Prostate gland (tissue), 2 donors: ENCODE measurements at regions not wholly inside any gene's neighbourhood (a gene's known extent, or its start where the extent isn't known, plus 50 kb on each side); places are given as distances from the start of the nearest gene placed in this dataset.

Experiments used
- DNase-seq: peaks from one replicate; pipeline ENCODE4 v3.0.0-alpha.2; 2019; ENCODE audit warnings: low spot score
- H3K27ac ChIP-seq, 2 donors: fragments of 200-600 bp; sonication (generic); 2 replicates each; pipeline ENCODE4 v1.5.1; 2017 to 2019
- H3K27me3 ChIP-seq: fragments of 200-600 bp; sonication (generic); replicated peaks from 2 replicates; pipeline ENCODE4 v1.5.1; 2019; ENCODE audit not compliant: insufficient read depth
- H3K36me3 ChIP-seq, 2 donors: fragments of 200-600 bp; sonication (generic); 1 replicate in 1 of 2; 2 replicates in 1 of 2; pipeline versions ENCODE4 v1.5.1 to v1.8.1; 2017 to 2019
- H3K4me1 ChIP-seq: fragments of 200-600 bp; sonication (generic); replicated peaks from 2 replicates; pipeline ENCODE4 v1.5.1; 2019
- H3K4me3 ChIP-seq, 2 donors: fragments of 200-600 bp; sonication (generic); 2 replicates each; pipeline ENCODE4 v1.5.1; 2017 to 2019
- H3K9me3 ChIP-seq: fragments of 200-600 bp; sonication (generic); 2 replicates; pipeline ENCODE4 v1.5.1; 2017
- CTCF ChIP-seq, 4 experiments: fragments of 200-600 bp in 2 of 4; fragments of 450-650 bp in 2 of 4; sonication (generic) in 2 of 4; IDR thresholded peaks; 1 replicate in 3 of 4; 2 replicates in 1 of 4; pipeline ENCODE4 v1.5.1; 2016 to 2019; ENCODE audit warnings: antibody characterized with exemption in 4 of 4, mild to moderate bottlenecking in 2 of 4, moderate library complexity in 2 of 4
- POLR2A ChIP-seq: fragments of 450-650 bp; IDR thresholded peaks from one replicate; pipeline ENCODE4 v1.6.1; 2016; ENCODE audit warnings: antibody characterized with exemption, mild to moderate bottlenecking
- POLR2AphosphoS5 ChIP-seq: sonication (generic); formaldehyde crosslinking; IDR thresholded peaks from one replicate; pipeline ENCODE4 v1.6.1; 2017; ENCODE audit warnings: antibody characterized with exemption
- WGBS: methylation state at CpG from one replicate; pipeline ENCODE4 v1.1.5; 2018; 5-methylcytosine and 5-hydroxymethylcytosine counted together
- intact Hi-C: fragments of 100-400 bp; cut with DNase I; formaldehyde crosslinking; loops from one replicate; pipeline ENCODE4 v1.14.2; 2022

- Histone ChIP-seq H3K27ac (no peak overlapping the region), H3K36me3 (no peaks in the 10 kb centered on the region), H3K27me3 (no peaks in the 10 kb centered on the region), H3K4me3 (no peak overlapping the region), H3K4me1 (no peaks in the 10 kb centered on the region), H3K9me3 (no peaks in the 10 kb centered on the region)
- TF ChIP-seq CTCF (IDR thresholded peaks at IDR 0.05) (no peak), POLR2A (no peak), POLR2AphosphoS5 (no peak)
- WGBS, result 89% methylated on average over 2 of the region's 2 CpGs
- no peak for DNase-seq
- intact Hi-C loops, result no loop called here
Observed at GRCh38 chr15:62491642-62492041, 326.6 kb upstream of the C2CD4B start.

GRCh38 chr15:62492900-62493299 lies 327.8 kb upstream of the C2CD4B start:
- no peak overlapping the region for H3K27ac ChIP-seq
- 75% methylated on average over 6 of the region's 6 CpGs for WGBS

DNA sequence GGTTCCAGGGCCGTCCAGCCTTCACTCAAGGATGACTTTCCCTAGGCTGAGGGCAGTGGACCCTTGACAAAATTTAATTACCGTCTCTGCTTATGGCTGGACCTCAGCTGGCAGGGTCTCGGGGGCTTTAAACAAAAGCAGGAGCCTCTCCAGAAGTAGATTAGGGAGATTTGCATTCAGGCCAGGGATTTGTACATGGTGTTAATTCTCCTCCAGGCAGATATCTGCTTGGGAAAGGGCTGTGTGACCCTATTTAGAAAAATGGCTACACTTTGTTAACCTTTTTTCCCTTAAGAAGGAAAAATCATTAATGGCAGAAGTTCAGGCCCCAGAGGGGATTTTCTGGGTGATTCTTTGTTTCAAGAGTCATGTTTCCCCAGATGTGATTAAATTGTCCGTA lies 329.1 kb upstream of the C2CD4B start:
- intact Hi-C loops, result no loop called here
- H3K4me3 ChIP-seq, result no peak overlapping the region
- H3K27me3 ChIP-seq, result no peaks in the 10 kb centered on the region
- DNase-seq, result no peak
- WGBS, result 85% methylated on average over 4 of the region's 4 CpGs
- H3K4me1 ChIP-seq, result no peaks in the 10 kb centered on the region
- no peak overlapping the region for H3K27ac ChIP-seq
- no peaks in the 10 kb centered on the region for H3K36me3 ChIP-seq
- no peak for TF ChIP-seq POLR2A
- no peak for TF ChIP-seq CTCF (IDR thresholded peaks at IDR 0.05)
- no peak for TF ChIP-seq POLR2AphosphoS5
- H3K9me3 ChIP-seq, result no peaks in the 10 kb centered on the region

More at GRCh38 chr15:62492900-62493299, 327.8 kb upstream of the C2CD4B start:
- no peaks in the 10 kb centered on the region for H3K27me3 ChIP-seq
- DNase-seq, result no peak
- no peak overlapping the region for H3K4me3 ChIP-seq
- no peaks in the 10 kb centered on the region for H3K36me3 ChIP-seq
- no peaks in the 10 kb centered on the region for H3K4me1 ChIP-seq
- H3K9me3 ChIP-seq, result no peaks in the 10 kb centered on the region
- intact Hi-C loops, result no loop called here
- TF ChIP-seq POLR2AphosphoS5 (no peak), POLR2A (no peak), CTCF (IDR thresholded peaks at IDR 0.05) (no peak)

GRCh38 chr15:62495670-62496614 lies 330.9 kb upstream of the C2CD4B start:
- no peaks in the 10 kb centered on the region for H3K36me3 ChIP-seq
- no peak for DNase-seq
- no peak overlapping the region for H3K4me3 ChIP-seq
- no peaks in the 10 kb centered on the region for H3K27me3 ChIP-seq
- TF ChIP-seq CTCF (IDR thresholded peaks at IDR 0.05), result no peak
- TF ChIP-seq POLR2A, result no peak
- TF ChIP-seq POLR2AphosphoS5, result no peak
- H3K9me3 ChIP-seq, result no peaks in the 10 kb centered on the region
- H3K27ac ChIP-seq, result no peak overlapping the region
- intact Hi-C loops, result no loop called here
- no peaks in the 10 kb centered on the region for H3K4me1 ChIP-seq
- 74% methylated on average over 9 of the region's 9 CpGs for WGBS

DNA sequence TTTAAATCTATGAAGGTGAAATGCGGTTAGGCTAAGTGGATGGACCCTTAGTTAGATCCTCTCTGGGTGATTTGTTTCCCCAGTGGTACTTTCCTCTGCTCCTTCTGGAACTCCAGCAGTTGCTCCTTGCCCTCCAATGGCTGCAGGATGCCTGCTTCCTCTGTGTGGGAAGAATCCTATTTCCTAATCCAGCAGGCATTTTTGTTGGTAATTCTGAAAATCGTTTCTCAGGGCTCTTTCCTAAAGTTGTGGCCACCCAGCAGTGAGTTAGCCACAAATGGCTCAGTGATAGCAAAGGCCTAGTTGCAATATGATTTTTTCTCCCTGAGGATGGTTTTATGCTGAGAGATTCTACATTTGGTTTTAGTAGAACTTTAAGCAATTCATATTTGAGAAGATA lies 332.3 kb upstream of the C2CD4B start:
- H3K36me3 ChIP-seq, result no peaks in the 10 kb centered on the region
- WGBS, result 84% methylated on average over 2 of the region's 2 CpGs
- H3K27ac ChIP-seq, result no peak overlapping the region
- no peaks in the 10 kb centered on the region for H3K4me1 ChIP-seq
- no peak for DNase-seq
- no peak overlapping the region for H3K4me3 ChIP-seq
- H3K9me3 ChIP-seq, result no peaks in the 10 kb centered on the region
- no peak for TF ChIP-seq CTCF (IDR thresholded peaks at IDR 0.05)
- no peak for TF ChIP-seq POLR2AphosphoS5
- TF ChIP-seq POLR2A, result no peak
- intact Hi-C loops, result no loop called here
- no peaks in the 10 kb centered on the region for H3K27me3 ChIP-seq
